ENCODE measurements at regions not wholly inside any gene's neighbourhood (a gene's known extent, or its start where the extent isn't known, plus 50 kb on each side); places are given as distances from the start of the nearest gene placed in this dataset.
A peak's percentile ranks its signal among the peaks of the same experiment; 100 is the strongest.

GRCh38 chr7:91330191-91330808 is 66.1 kb downstream of the FZD1 start:
- H3K4me3 ChIP-seq (replicated peaks; ENCODE audit: low read depth, low read length): no peak overlapping the region
- DNase-seq (ENCODE audit: low read depth): no peak
- TF ChIP-seq CTCF (IDR thresholded peaks at IDR 0.05; ENCODE audit: low read length, missing control alignments): no peak

DNA sequence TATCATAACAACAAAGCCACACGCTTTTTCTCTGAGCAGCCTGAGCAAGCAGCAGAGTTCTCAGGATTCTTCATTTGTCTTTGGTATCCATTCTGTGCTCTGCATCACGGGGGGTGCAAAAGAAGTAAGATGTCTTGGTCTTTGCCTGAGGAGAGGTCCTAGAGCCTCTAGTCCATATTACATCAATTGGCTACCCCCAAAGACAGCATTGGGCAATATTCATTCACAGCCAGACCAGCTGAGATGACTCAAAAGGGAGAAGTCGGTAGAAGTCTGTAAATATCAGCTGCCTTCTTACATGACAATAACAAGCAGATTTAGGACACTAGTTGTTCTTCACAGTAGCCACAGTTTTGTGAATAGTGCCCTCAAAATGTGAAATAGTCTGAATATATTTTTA is 66.6 kb downstream of the FZD1 start:
- H3K4me3 ChIP-seq (replicated peaks; ENCODE audit: low read depth, low read length): no peak overlapping the region
- DNase-seq (ENCODE audit: low read depth): peak; percentile 5
- TF ChIP-seq CTCF (IDR thresholded peaks at IDR 0.05; ENCODE audit: low read length, missing control alignments): no peak

DNA sequence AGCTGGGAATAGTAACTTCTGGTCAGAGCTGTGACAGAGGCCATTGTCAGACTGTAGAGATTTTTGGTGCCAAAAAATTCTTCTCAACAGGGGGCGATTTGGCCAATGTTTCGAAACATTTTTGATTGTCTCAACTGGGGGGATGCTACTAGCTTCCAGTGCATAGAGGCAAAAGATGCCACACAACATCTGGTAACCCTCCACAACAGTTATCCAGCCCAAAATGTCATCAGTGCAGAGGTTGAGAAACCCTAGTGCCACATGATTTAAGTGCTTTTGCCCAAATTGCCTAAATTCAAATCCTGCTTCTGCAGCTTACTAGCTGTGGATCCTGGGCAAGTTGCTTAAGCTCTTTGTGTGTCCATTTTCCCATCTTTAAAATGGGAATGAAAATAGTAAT is 71.9 kb downstream of the FZD1 start:
- DNase-seq (ENCODE audit: low read depth): no peak
- no peak for TF ChIP-seq CTCF (IDR thresholded peaks at IDR 0.05; ENCODE audit: low read length, missing control alignments)
- no peak overlapping the region for H3K4me3 ChIP-seq (replicated peaks; ENCODE audit: low read depth, low read length)

DNA sequence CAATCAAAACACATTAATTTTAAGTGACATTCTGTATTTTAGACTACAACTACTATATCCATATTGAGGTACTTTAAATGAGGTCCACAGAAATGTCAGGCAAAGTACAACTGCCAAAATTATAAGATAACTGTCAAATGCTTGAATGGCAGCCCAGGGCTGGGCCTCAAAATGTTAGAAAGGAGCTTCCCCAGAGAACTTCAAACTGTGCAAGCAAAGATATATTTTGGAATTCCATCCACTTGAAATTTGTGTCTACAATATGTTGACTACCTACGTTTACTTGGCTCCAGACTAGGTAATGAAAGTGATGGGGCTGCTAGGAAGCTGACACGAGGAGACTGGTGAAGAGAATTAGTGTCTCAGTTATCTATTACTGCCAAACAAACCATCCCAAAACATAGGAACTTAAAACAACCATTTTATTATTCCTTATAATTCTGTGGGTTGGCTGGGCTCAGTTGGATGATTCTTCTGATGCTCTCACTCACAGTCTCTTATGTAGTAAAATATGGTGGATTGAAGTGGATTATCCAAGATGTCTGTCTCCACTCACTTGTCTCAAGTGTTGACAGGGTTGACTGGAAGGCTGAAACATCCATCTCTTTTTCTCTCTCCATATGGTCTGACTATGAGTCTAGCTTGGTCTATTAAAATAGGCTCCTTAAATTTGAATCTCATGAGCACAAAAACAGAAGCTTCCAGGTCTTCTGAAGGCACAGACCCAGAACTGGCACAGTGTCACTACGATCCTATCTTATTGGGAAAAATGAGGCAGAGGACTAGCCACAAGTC is 74.2 kb downstream of the FZD1 start:
- no peak for DNase-seq (ENCODE audit: low read depth)
- no peak for TF ChIP-seq CTCF (IDR thresholded peaks at IDR 0.05; ENCODE audit: low read length, missing control alignments)
- no peak overlapping the region for H3K4me3 ChIP-seq (replicated peaks; ENCODE audit: low read depth, low read length)

DNA sequence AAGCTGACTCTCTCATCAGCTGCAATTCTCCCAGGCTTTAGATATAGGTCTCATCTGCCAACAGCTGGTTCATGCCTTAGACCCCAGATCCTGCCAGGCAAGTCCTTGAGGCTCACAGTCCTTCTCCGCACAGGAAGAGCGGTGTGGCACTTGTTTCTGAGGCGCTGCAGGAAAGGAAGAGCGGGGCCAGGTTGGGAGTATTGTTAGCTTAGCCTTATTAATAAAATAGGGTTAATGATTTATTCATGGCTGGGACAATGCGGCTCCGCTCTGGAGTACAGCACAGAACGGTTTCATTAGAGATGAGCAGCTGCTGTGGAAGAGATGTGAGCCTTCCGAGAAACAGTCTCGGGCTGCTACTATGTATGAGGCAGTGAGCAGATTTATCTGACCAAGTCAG is 78.1 kb downstream of the FZD1 start:
- H3K4me3 ChIP-seq (replicated peaks; ENCODE audit: low read depth, low read length): no peak overlapping the region
- no peak for DNase-seq (ENCODE audit: low read depth)
- no peak for TF ChIP-seq CTCF (IDR thresholded peaks at IDR 0.05; ENCODE audit: low read length, missing control alignments)

DNA sequence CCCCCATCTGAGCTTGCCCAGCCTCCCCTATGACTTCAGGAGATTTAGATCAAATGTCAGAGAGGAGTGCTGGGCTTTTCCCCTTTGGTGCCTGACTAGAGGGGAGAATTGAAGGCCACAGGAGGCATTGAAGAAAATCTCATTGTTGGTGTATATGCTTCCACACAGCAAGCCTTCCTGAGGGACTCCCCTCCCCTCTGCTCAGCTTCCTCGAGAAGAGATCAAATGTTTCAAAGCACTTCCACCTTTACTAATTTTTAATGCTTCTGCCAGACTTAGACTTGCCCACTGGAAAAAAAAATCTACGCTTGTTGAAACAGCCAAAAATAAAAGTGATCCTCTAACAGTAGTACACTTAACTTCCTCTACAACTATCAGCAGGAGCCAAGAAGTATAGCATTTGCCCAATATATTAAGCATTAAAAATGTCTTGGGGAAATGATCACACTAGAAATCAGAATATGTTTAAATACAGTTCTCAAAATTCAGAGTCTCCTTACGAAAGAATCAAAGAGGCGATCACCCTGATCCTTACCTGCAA is 79.3 kb downstream of the FZD1 start:
- no peak for TF ChIP-seq CTCF (IDR thresholded peaks at IDR 0.05; ENCODE audit: low read length, missing control alignments)
- DNase-seq (ENCODE audit: low read depth): no peak
- H3K4me3 ChIP-seq (replicated peaks; ENCODE audit: low read depth, low read length): no peak overlapping the region
